Activated CD8-positive, alpha-beta memory T cell treated with anti-CD3 and anti-CD28 coated beads for 1 hour (primary cell): ENCODE measurements at regions not wholly inside any gene's neighbourhood (a gene's known extent, or its start where the extent isn't known, plus 50 kb on each side); places are given as distances from the start of the nearest gene placed in this dataset.
"Not testable (repeated sequence)": the region's sequence is repeated elsewhere in the genome, so short reads cannot be mapped to it uniquely, and the experiment has no call there.

Experiments used
- DNase-seq, 2 donors: peaks; one replicate each; pipeline ENCODE4 v3.0.0-alpha.2; 2020; ENCODE audit warnings: low read depth in 1 of 2; ENCODE audit errors: extremely low read depth in 1 of 2

- DNase-seq, result no peak
Measured at GRCh38 chr6:111925296-111925695, 52.0 kb upstream of the FYN start.

GRCh38 chr6:111926731-111927302, 53.6 kb upstream of the FYN start:
- no peak for DNase-seq

GRCh38 chr6:111927321-111927720, 54.1 kb upstream of the FYN start:
- no peak for DNase-seq

GRCh38 chr6:111928139-111928538, 54.9 kb upstream of the FYN start:
- DNase-seq, result no peak

GRCh38 chr6:111934611-111935010, 61.4 kb upstream of the FYN start:
- not testable (repeated sequence) for DNase-seq

- no peak for DNase-seq
Measured at GRCh38 chr6:111936718-111937117, 63.5 kb upstream of the FYN start.

GRCh38 chr6:111938710-111939109, 65.5 kb upstream of the FYN start:
- no peak for DNase-seq

GRCh38 chr6:111939902-111940301, 66.7 kb upstream of the FYN start:
- DNase-seq, result no peak

GRCh38 chr6:111940801-111941200, 67.5 kb upstream of the FYN start:
- DNase-seq, result no peak

- DNase-seq, result no peak
Measured at GRCh38 chr6:111941686-111942330, 68.6 kb upstream of the FYN start.

- DNase-seq, result no peak
Measured at GRCh38 chr6:111942561-111942960, 69.3 kb upstream of the FYN start.

- DNase-seq, result no peak
Measured at GRCh38 chr6:111943266-111943665, 70.0 kb upstream of the FYN start.

- DNase-seq, result no peak
Measured at GRCh38 chr6:111943726-111944125, 70.5 kb upstream of the FYN start.

GRCh38 chr6:111944541-111944940, 71.3 kb upstream of the FYN start:
- DNase-seq, result no peak

GRCh38 chr6:111949546-111949945, 76.3 kb upstream of the FYN start:
- DNase-seq, result no peak

GRCh38 chr6:111949984-111950383, 76.7 kb upstream of the FYN start:
- not testable (repeated sequence) for DNase-seq

GRCh38 chr6:111950661-111951496, 77.6 kb upstream of the FYN start:
- DNase-seq, result no peak

GRCh38 chr6:111951497-111952085, 78.3 kb upstream of the FYN start:
- DNase-seq, result no peak

GRCh38 chr6:111952274-111952673, 79.0 kb upstream of the FYN start:
- no peak for DNase-seq

- no peak for DNase-seq
Measured at GRCh38 chr6:111952821-111953540, 79.7 kb upstream of the FYN start.

GRCh38 chr6:111956098-111956497, 82.8 kb upstream of the FYN start:
- no peak for DNase-seq
